ENCODE measurements at regions not wholly inside any gene's neighbourhood (a gene's known extent, or its start where the extent isn't known, plus 50 kb on each side); places are given as distances from the start of the nearest gene placed in this dataset.
A peak's percentile ranks its signal among the peaks of the same experiment; 100 is the strongest.

- Histone ChIP-seq H3K4me1 (ENCODE audit: insufficient read depth) (peaks cover 4% of the 10 kb centered on the region), H2AFZ (no peak overlapping the region)
These were observed 140.0 kb upstream of the ST6GAL2 start for GRCh38 chr2:107025869-107026380.

GRCh38 chr2:107027205-107027604, 141.2 kb upstream of the ST6GAL2 start:
- H3K27ac ChIP-seq, result no peak overlapping the region
- no peaks in the 10 kb centered on the region for H3K36me3 ChIP-seq (replicated peaks; ENCODE audit: insufficient read depth, low read depth)
- no peak for TF ChIP-seq EZH2 (IDR thresholded peaks at IDR 0.05; ENCODE audit: borderline replicate concordance)
- no peak for TF ChIP-seq CTCF (IDR thresholded peaks at IDR 0.05; ENCODE audit: poor library complexity)
- TF ChIP-seq EZH2phosphoT487 (IDR thresholded peaks at IDR 0.05; ENCODE audit: low read depth, severe bottlenecking, unreplicated experiment), result no peak
- no peaks in the 10 kb centered on the region for H4K20me1 ChIP-seq (ENCODE audit: insufficient read depth, poor library complexity, severe bottlenecking)
- H3K4me3 ChIP-seq, result no peak overlapping the region
- DNase-seq (ENCODE audit: low spot score), result no peak
- H3K79me2 ChIP-seq, result no peaks in the 10 kb centered on the region
- H3K27me3 ChIP-seq, result no peaks in the 10 kb centered on the region
- no peak overlapping the region for H2AFZ ChIP-seq
- no peak overlapping the region for H3K4me2 ChIP-seq
- H3K9me2 ChIP-seq (replicated peaks; ENCODE audit: insufficient read depth), result no peaks in the 10 kb centered on the region
- peaks cover 4% of the 10 kb centered on the region for H3K4me1 ChIP-seq (ENCODE audit: insufficient read depth)
- no peaks in the 10 kb centered on the region for H3K9me3 ChIP-seq (ENCODE audit: low read depth)
- 83% methylated on average over 1 of the region's 1 CpG for WGBS (ENCODE audit: low lambda C conversion rate, missing lambda C conversion rate)

More at GRCh38 chr2:107025869-107026380, 140.0 kb upstream of the ST6GAL2 start:
- Histone ChIP-seq H3K9me3 (ENCODE audit: low read depth) (no peaks in the 10 kb centered on the region), H3K4me2 (no peak overlapping the region), H4K20me1 (ENCODE audit: insufficient read depth, poor library complexity, severe bottlenecking) (no peaks in the 10 kb centered on the region), H3K27ac (peak overlapping the region; percentile 75), H3K79me2 (no peaks in the 10 kb centered on the region), H3K9me2 (replicated peaks; ENCODE audit: insufficient read depth) (no peaks in the 10 kb centered on the region), H3K4me3 (no peak overlapping the region), H3K36me3 (replicated peaks; ENCODE audit: insufficient read depth, low read depth) (no peaks in the 10 kb centered on the region), H3K27me3 (no peaks in the 10 kb centered on the region)
- DNase-seq (ENCODE audit: low spot score), result peak; percentile 61
- TF ChIP-seq EZH2phosphoT487 (IDR thresholded peaks at IDR 0.05; ENCODE audit: low read depth, severe bottlenecking, unreplicated experiment), result no peak
- TF ChIP-seq CTCF (IDR thresholded peaks at IDR 0.05; ENCODE audit: poor library complexity), result no peak
- TF ChIP-seq EZH2 (IDR thresholded peaks at IDR 0.05; ENCODE audit: borderline replicate concordance), result no peak
- WGBS (ENCODE audit: low lambda C conversion rate, missing lambda C conversion rate), result 42% methylated on average over 8 of the region's 8 CpGs

GRCh38 chr2:107027810-107028209, 141.8 kb upstream of the ST6GAL2 start:
- Histone ChIP-seq H3K4me3 (no peak overlapping the region), H3K27ac (no peak overlapping the region), H3K27me3 (no peaks in the 10 kb centered on the region), H3K4me1 (ENCODE audit: insufficient read depth) (peaks cover 4% of the 10 kb centered on the region), H2AFZ (no peak overlapping the region), H3K9me3 (ENCODE audit: low read depth) (no peaks in the 10 kb centered on the region), H3K79me2 (no peaks in the 10 kb centered on the region), H3K9me2 (replicated peaks; ENCODE audit: insufficient read depth) (no peaks in the 10 kb centered on the region), H3K4me2 (no peak overlapping the region), H4K20me1 (ENCODE audit: insufficient read depth, poor library complexity, severe bottlenecking) (no peaks in the 10 kb centered on the region), H3K36me3 (replicated peaks; ENCODE audit: insufficient read depth, low read depth) (no peaks in the 10 kb centered on the region)
- TF ChIP-seq EZH2 (IDR thresholded peaks at IDR 0.05; ENCODE audit: borderline replicate concordance), result no peak
- no peak for TF ChIP-seq CTCF (IDR thresholded peaks at IDR 0.05; ENCODE audit: poor library complexity)
- TF ChIP-seq EZH2phosphoT487 (IDR thresholded peaks at IDR 0.05; ENCODE audit: low read depth, severe bottlenecking, unreplicated experiment), result no peak
- DNase-seq (ENCODE audit: low spot score), result no peak

GRCh38 chr2:107028661-107029060, 142.7 kb upstream of the ST6GAL2 start:
- Histone ChIP-seq H3K36me3 (replicated peaks; ENCODE audit: insufficient read depth, low read depth) (no peaks in the 10 kb centered on the region), H4K20me1 (ENCODE audit: insufficient read depth, poor library complexity, severe bottlenecking) (no peaks in the 10 kb centered on the region), H3K27ac (no peak overlapping the region), H3K9me3 (ENCODE audit: low read depth) (no peaks in the 10 kb centered on the region), H3K27me3 (no peaks in the 10 kb centered on the region), H3K9me2 (replicated peaks; ENCODE audit: insufficient read depth) (no peaks in the 10 kb centered on the region), H2AFZ (no peak overlapping the region), H3K4me2 (no peak overlapping the region), H3K4me3 (no peak overlapping the region), H3K79me2 (no peaks in the 10 kb centered on the region), H3K4me1 (ENCODE audit: insufficient read depth) (peaks cover 4% of the 10 kb centered on the region)
- DNase-seq (ENCODE audit: low spot score), result no peak
- TF ChIP-seq EZH2 (IDR thresholded peaks at IDR 0.05; ENCODE audit: borderline replicate concordance), result no peak
- no peak for TF ChIP-seq CTCF (IDR thresholded peaks at IDR 0.05; ENCODE audit: poor library complexity)
- TF ChIP-seq EZH2phosphoT487 (IDR thresholded peaks at IDR 0.05; ENCODE audit: low read depth, severe bottlenecking, unreplicated experiment), result no peak
- WGBS (ENCODE audit: low lambda C conversion rate, missing lambda C conversion rate), result 59% methylated on average over 1 of the region's 1 CpG

All from hepatocyte (in vitro differentiated cells).